Right lobe of liver (tissue), 6 donors: ENCODE measurements at regions not wholly inside any gene's neighbourhood (a gene's known extent, or its start where the extent isn't known, plus 50 kb on each side); places are given as distances from the start of the nearest gene placed in this dataset.

Source experiments
- ATAC-seq, 4 donors: fragments of 200-7000 bp; cut with Tn5 transposase; one replicate each; pipeline ENCODE4 v1.9.1; 2020; ENCODE audit warnings: mild to moderate bottlenecking in 4 of 4, moderate library complexity in 4 of 4
- DNase-seq, 3 donors: peaks; one replicate each; pipeline ENCODE4 v3.0.0-alpha.2; 2020
- H3K27ac ChIP-seq, 3 donors: fragments of 200-600 bp; one replicate each; pipeline ENCODE4 v1.8.0; 2022
- H3K27me3 ChIP-seq, 2 donors: fragments of 200-600 bp; one replicate each; pipeline ENCODE4 v1.8.0; 2022
- H3K36me3 ChIP-seq, 4 donors: fragments of 200-600 bp; sonication (generic) in 1 of 4; one replicate each; pipeline versions ENCODE4 v1.5.1 to v1.8.0; 2017 to 2022; ENCODE audit warnings: control low read depth in 1 of 4
- H3K4me1 ChIP-seq, 4 donors: fragments of 200-600 bp; sonication (generic) in 1 of 4; one replicate each; pipeline versions ENCODE4 v1.5.1 to v1.8.0; 2017 to 2022; ENCODE audit warnings: control low read depth in 1 of 4
- H3K4me3 ChIP-seq, 3 donors: fragments of 200-600 bp; one replicate each; pipeline ENCODE4 v1.8.0; 2022
- H3K9me3 ChIP-seq, 4 donors: fragments of 200-600 bp; sonication (generic) in 1 of 4; one replicate each; pipeline versions ENCODE4 v1.5.1 to v1.8.0; 2017 to 2022; ENCODE audit warnings: control low read depth in 1 of 4
- CTCF ChIP-seq, 4 donors: fragments of 200-600 bp in 3 of 4; fragments of 450-650 bp in 1 of 4; IDR thresholded peaks; one replicate each; pipeline versions ENCODE4 v1.5.1 to v1.8.0; 2016 to 2022; ENCODE audit warnings: antibody characterized with exemption in 4 of 4, mild to moderate bottlenecking in 2 of 4
- POLR2A ChIP-seq: fragments of 450-650 bp; IDR thresholded peaks from one replicate; pipeline ENCODE4 v1.6.1; 2017; ENCODE audit warnings: antibody characterized with exemption, mild to moderate bottlenecking
- whole genome bisulfite sequencing: methylation state at CpG from one replicate; pipeline ENCODE4 v1.1.6; 2018; ENCODE audit warnings: low coverage, low lambda C conversion rate; ENCODE audit not compliant: insufficient coverage; ENCODE audit errors: missing lambda C conversion rate; 5-methylcytosine and 5-hydroxymethylcytosine counted together
- intact Hi-C, 2 donors: fragments of 100-400 bp; cut with DNase I; formaldehyde crosslinking; loops; one replicate each; pipeline versions ENCODE4 v1.11.2 to v1.14.1; 2022
- donor health status: DM: no; HTN: yes; CAD: no.
- donor health status: DM: no; HTN: no; CAD: no.
- donor health status: DM: no; HTN: no; CAD: no.
- donor health status: DM: no; HTN: yes; CAD: no.
- donor health status: DM: no; HTN: yes; CAD: no.

- Histone ChIP-seq H3K27ac (no peak overlapping the region), H3K27me3 (no peaks in the 10 kb centered on the region), H3K9me3 (no peaks in the 10 kb centered on the region), H3K4me1 (no peaks in the 10 kb centered on the region), H3K4me3 (no peak overlapping the region), H3K36me3 (no peaks in the 10 kb centered on the region)
- intact Hi-C loops: no loop called here
- TF ChIP-seq CTCF (IDR thresholded peaks at IDR 0.05): no peak
- ATAC-seq (peak in 3 of 4 donors; percentile 26 to 47 (median 47)), DNase-seq (no peak)
- WGBS: 47% methylated on average over 3 of the region's 3 CpGs
These were observed 160.3 kb downstream of the SNX10 start for GRCh38 chr7:26451997-26452396.

- ATAC-seq: peak in 1 of 4 donors; percentile 27
- no peak overlapping the region for H3K27ac ChIP-seq
These were observed 162.5 kb downstream of the SNX10 start for GRCh38 chr7:26454180-26454579.

GRCh38 chr7:26457696-26458327 lies 166.2 kb downstream of the SNX10 start:
- no peak overlapping the region for H3K27ac ChIP-seq
- no peaks in the 10 kb centered on the region for H3K9me3 ChIP-seq
- H3K4me3 ChIP-seq: no peak overlapping the region
- no peaks in the 10 kb centered on the region for H3K27me3 ChIP-seq
- no peak for ATAC-seq
- TF ChIP-seq POLR2A (no peak), CTCF (IDR thresholded peaks at IDR 0.05) (no peak)
- 53% methylated on average over 6 of the region's 7 CpGs for WGBS
- intact Hi-C loops: no loop called here
- no peaks in the 10 kb centered on the region for H3K36me3 ChIP-seq
- DNase-seq: no peak
- H3K4me1 ChIP-seq: peaks cover 0 to 5% (median 0%) of the 10 kb centered on the region in 4 donors

More at GRCh38 chr7:26454180-26454579, 162.5 kb downstream of the SNX10 start:
- Histone ChIP-seq H3K4me1 (no peaks in the 10 kb centered on the region), H3K9me3 (no peaks in the 10 kb centered on the region), H3K27me3 (no peaks in the 10 kb centered on the region), H3K4me3 (no peak overlapping the region), H3K36me3 (no peaks in the 10 kb centered on the region)
- no peak for DNase-seq
- TF ChIP-seq CTCF (IDR thresholded peaks at IDR 0.05) (no peak), POLR2A (no peak)
- intact Hi-C loops: no loop called here
- WGBS: 77% methylated on average over 3 of the region's 3 CpGs

GRCh38 chr7:26458466-26459145 lies 166.9 kb downstream of the SNX10 start:
- 88% methylated on average over 6 of the region's 6 CpGs for WGBS
- Histone ChIP-seq H3K36me3 (no peaks in the 10 kb centered on the region), H3K9me3 (no peaks in the 10 kb centered on the region), H3K4me1 (peaks cover 0 to 5% (median 0%) of the 10 kb centered on the region in 4 donors), H3K27me3 (no peaks in the 10 kb centered on the region), H3K27ac (no peak overlapping the region), H3K4me3 (no peak overlapping the region)
- DNase-seq: no peak
- intact Hi-C loops: no loop called here
- TF ChIP-seq CTCF (IDR thresholded peaks at IDR 0.05): no peak
- no peak for TF ChIP-seq POLR2A
- no peak for ATAC-seq
